CD14-positive monocyte (primary cell): ENCODE measurements at regions not wholly inside any gene's neighbourhood (a gene's known extent, or its start where the extent isn't known, plus 50 kb on each side); places are given as distances from the start of the nearest gene placed in this dataset.

Experiments used
- DNase-seq, 3 donors: peaks; one replicate each; pipeline ENCODE4 v3.0.0-alpha.2; 2011 to 2022
- H2AFZ ChIP-seq: 2 replicates; pipeline ENCODE4 v1.6.0; 2012; ENCODE audit warnings: mild to moderate bottlenecking, low read depth, low read length, inconsistent platforms; ENCODE audit not compliant: insufficient read depth, poor library complexity, severe bottlenecking
- H3K27ac ChIP-seq, 2 donors: 1 replicate in 1 of 2; 2 replicates in 1 of 2; pipeline ENCODE4 v1.5.1; 2012 to 2013; ENCODE audit warnings: low read length in 2 of 2, control low read depth in 1 of 2, inconsistent platforms in 1 of 2, low read depth in 1 of 2, mild to moderate bottlenecking in 1 of 2
- H3K27me3 ChIP-seq, 2 donors: one replicate each; pipeline versions ENCODE4 v1.6.0 to v1.6.1; 2011 to 2013; ENCODE audit warnings: low read length in 2 of 2; ENCODE audit not compliant: control insufficient read depth in 2 of 2, insufficient read depth in 2 of 2
- H3K36me3 ChIP-seq, 2 donors: replicated peaks in 1 of 2; 1 replicate in 1 of 2; 2 replicates in 1 of 2; pipeline versions ENCODE4 v1.5.1 to v1.6.1; 2012 to 2013; ENCODE audit warnings: low read length in 2 of 2, control low read depth in 1 of 2, inconsistent platforms in 1 of 2, mild to moderate bottlenecking in 1 of 2; ENCODE audit not compliant: insufficient read depth in 2 of 2, control insufficient read depth in 1 of 2
- H3K4me1 ChIP-seq, 2 donors: 1 replicate in 1 of 2; 2 replicates in 1 of 2; pipeline versions ENCODE4 v1.5.1 to v1.6.1; 2012 to 2013; ENCODE audit warnings: low read length in 2 of 2, control low read depth in 1 of 2, inconsistent platforms in 1 of 2, mild to moderate bottlenecking in 1 of 2, moderate library complexity in 1 of 2; ENCODE audit not compliant: insufficient read depth in 2 of 2, control insufficient read depth in 1 of 2
- H3K4me2 ChIP-seq: replicated peaks from 2 replicates; pipeline ENCODE3; 2012; ENCODE audit warnings: low read length, moderate library complexity, mild to moderate bottlenecking; ENCODE audit not compliant: poor library complexity, severe bottlenecking; ENCODE audit errors: extremely low read depth
- H3K4me3 ChIP-seq, 3 experiments: fragments of 200-600 bp in 1 of 3; sonication (generic) in 1 of 3; replicated peaks in 1 of 3; 1 replicate in 2 of 3; 2 replicates in 1 of 3; pipeline ENCODE4 v1.5.1; 2011 to 2013; ENCODE audit warnings: low read length in 3 of 3, mild to moderate bottlenecking in 3 of 3, control low read depth in 2 of 3, low read depth in 2 of 3, inconsistent platforms in 1 of 3, moderate library complexity in 1 of 3
- H3K79me2 ChIP-seq: 2 replicates; pipeline ENCODE4 v1.6.0; 2012; ENCODE audit warnings: mild to moderate bottlenecking, control low read depth, inconsistent platforms, low read length, moderate library complexity; ENCODE audit not compliant: insufficient read depth
- H3K9ac ChIP-seq: 2 replicates; pipeline ENCODE4 v1.6.0; 2017; ENCODE audit warnings: low read length, mild to moderate bottlenecking; ENCODE audit not compliant: insufficient read depth, poor library complexity, severe bottlenecking
- H3K9me3 ChIP-seq, 2 donors: replicated peaks in 1 of 2; 1 replicate in 1 of 2; 2 replicates in 1 of 2; pipeline versions ENCODE4 v1.5.1 to v1.6.1; 2012 to 2013; ENCODE audit warnings: low read length in 2 of 2, control low read depth in 1 of 2; ENCODE audit not compliant: control insufficient read depth in 1 of 2, insufficient read depth in 1 of 2
- H4K20me1 ChIP-seq: 2 replicates; pipeline ENCODE4 v1.6.0; 2012; ENCODE audit warnings: mild to moderate bottlenecking, low read length, control low read depth, moderate library complexity; ENCODE audit not compliant: insufficient read depth
- H3K27ac Mint-ChIP-seq, 7 donors: one replicate each; pipeline ENCODE4 v1.8.0; 2020; ENCODE audit warnings: mild to moderate bottlenecking in 7 of 7, mixed read lengths in 7 of 7, moderate library complexity in 6 of 7, inconsistent platforms in 2 of 7
- H3K27me3 Mint-ChIP-seq, 3 donors: one replicate each; pipeline ENCODE4 v1.8.0; 2021 to 2022; ENCODE audit warnings: low read depth in 3 of 3, mild to moderate bottlenecking in 3 of 3, mixed read lengths in 3 of 3, moderate library complexity in 3 of 3, inconsistent platforms in 1 of 3
- H3K36me3 Mint-ChIP-seq, 2 donors: one replicate each; pipeline ENCODE4 v1.8.0; 2020; ENCODE audit warnings: mixed read lengths in 2 of 2, inconsistent platforms in 1 of 2, mild to moderate bottlenecking in 1 of 2
- H3K4me1 Mint-ChIP-seq: one replicate; pipeline ENCODE4 v1.8.0; 2020; ENCODE audit warnings: mild to moderate bottlenecking, mixed read lengths
- H3K4me3 Mint-ChIP-seq, 2 donors: one replicate each; pipeline ENCODE4 v1.8.0; 2020; ENCODE audit warnings: mild to moderate bottlenecking in 2 of 2, mixed read lengths in 2 of 2, moderate library complexity in 1 of 2
- H3K9me3 Mint-ChIP-seq, 7 donors: one replicate each; pipeline ENCODE4 v1.8.0; 2020 to 2022; ENCODE audit warnings: mixed read lengths in 7 of 7, mild to moderate bottlenecking in 6 of 7, moderate library complexity in 6 of 7, inconsistent platforms in 2 of 7
- CTCF ChIP-seq: fragments of 200-600 bp; IDR thresholded peaks from one replicate; pipeline ENCODE4 v1.8.0; 2022; ENCODE audit warnings: antibody characterized with exemption, mild to moderate bottlenecking
- WGBS: methylation state at CpG from one replicate; pipeline ENCODE4 v1.1.5; 2013; ENCODE audit warnings: missing lambda C conversion rate; ENCODE audit not compliant: insufficient coverage; 5-methylcytosine and 5-hydroxymethylcytosine counted together
- intact Hi-C, 2 donors: fragments of 100-400 bp; cut with micrococcal nuclease; formaldehyde crosslinking; loops; one replicate each; pipeline versions ENCODE4 v1.15.0 to v1.15.1; 2023

GRCh38 chr15:70410371-70410985 lies 312.8 kb upstream of the TLE3 start:
- peaks cover 0 to 17% (median 8%) of the 10 kb centered on the region in 7 donors for H3K9me3 Mint-ChIP-seq
- H3K36me3 Mint-ChIP-seq = no peaks in the 10 kb centered on the region
- no peak for TF ChIP-seq CTCF

GRCh38 chr15:70409388-70409787 lies 311.7 kb upstream of the TLE3 start:
- Histone ChIP-seq H3K79me2 (no peaks in the 10 kb centered on the region), H3K27me3 (no peaks in the 10 kb centered on the region), H3K4me1 (no peaks in the 10 kb centered on the region), H4K20me1 (no peaks in the 10 kb centered on the region), H2AFZ (no peak overlapping the region), H3K27ac (no peak overlapping the region), H3K4me3 (no peak overlapping the region), H3K9me3 (peaks cover 0 to 5% of the 10 kb centered on the region in 2 donors), H3K9ac (no peak overlapping the region), H3K4me2 (no peak overlapping the region), H3K36me3 (no peaks in the 10 kb centered on the region)
- intact Hi-C loops = no loop called here
- Mint-ChIP-seq H3K27me3 (peaks cover 3 to 6% (median 4%) of the 10 kb centered on the region in 3 donors), H3K4me3 (no peak overlapping the region), H3K27ac (no peak overlapping the region), H3K4me1 (no peaks in the 10 kb centered on the region), H3K36me3 (no peaks in the 10 kb centered on the region), H3K9me3 (peaks cover 0 to 17% (median 8%) of the 10 kb centered on the region in 7 donors)
- WGBS = no CpG with 5 or more reads among the region's 1 CpG
- TF ChIP-seq CTCF = no peak
- DNase-seq = no peak

More at GRCh38 chr15:70410371-70410985, 312.8 kb upstream of the TLE3 start:
- Histone ChIP-seq H2AFZ (no peak overlapping the region), H3K9ac (no peak overlapping the region), H3K36me3 (no peaks in the 10 kb centered on the region), H3K79me2 (no peaks in the 10 kb centered on the region), H3K9me3 (peaks cover 0 to 5% of the 10 kb centered on the region in 2 donors), H3K4me1 (no peaks in the 10 kb centered on the region), H3K27ac (no peak overlapping the region), H3K4me2 (no peak overlapping the region), H3K4me3 (no peak overlapping the region), H3K27me3 (no peaks in the 10 kb centered on the region), H4K20me1 (no peaks in the 10 kb centered on the region)
- intact Hi-C loops = no loop called here
- H3K4me3 Mint-ChIP-seq = no peak overlapping the region
- WGBS = 75% methylated on average over 2 of the region's 3 CpGs
- DNase-seq = no peak
- peaks cover 3 to 6% (median 4%) of the 10 kb centered on the region in 3 donors for H3K27me3 Mint-ChIP-seq
- H3K27ac Mint-ChIP-seq = no peak overlapping the region
- H3K4me1 Mint-ChIP-seq = no peaks in the 10 kb centered on the region
